ENCODE measurements at regions not wholly inside any gene's neighbourhood (a gene's known extent, or its start where the extent isn't known, plus 50 kb on each side); places are given as distances from the start of the nearest gene placed in this dataset.

DNA sequence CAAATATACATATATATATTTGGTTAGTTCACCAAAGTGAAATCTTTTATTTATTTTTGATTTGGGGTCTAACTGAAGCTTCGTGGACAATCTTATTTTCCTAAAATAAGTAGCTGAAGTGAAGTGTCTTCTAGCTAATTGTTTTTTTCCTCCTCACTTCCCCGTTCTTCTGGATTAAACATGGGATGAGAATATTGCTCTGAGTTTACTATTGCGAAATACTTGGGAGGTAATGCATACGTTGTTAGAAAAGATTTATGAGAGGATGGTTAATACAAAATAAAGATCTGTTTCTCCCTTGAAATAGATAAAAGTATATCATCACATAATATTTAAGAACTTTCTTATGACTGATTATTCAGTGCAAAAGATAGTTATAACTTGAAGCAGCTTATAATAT, 228.3 kb upstream of the TPK1 start:
- Histone ChIP-seq H2AFZ (ENCODE audit: insufficient read depth, low read depth, low read length, poor library complexity, severe bottlenecking) (no peak overlapping the region), H4K20me1 (ENCODE audit: insufficient read depth, low read length) (no peaks in the 10 kb centered on the region), H3K36me3 (replicated peaks in 1 of 2; ENCODE audit: control insufficient read depth in 1 of 2, insufficient read depth in 2 of 2, low read length in 2 of 2) (no peaks in the 10 kb centered on the region), H3K27ac (ENCODE audit: low read depth in 1 of 2, low read length in 2 of 2) (no peak overlapping the region), H3K9ac (ENCODE audit: insufficient read depth, low read length, poor library complexity, severe bottlenecking) (no peak overlapping the region), H3K9me3 (replicated peaks in 1 of 2; ENCODE audit: control insufficient read depth in 1 of 2, insufficient read depth in 1 of 2, low read length in 2 of 2) (no peaks in the 10 kb centered on the region), H3K79me2 (ENCODE audit: insufficient read depth, low read length) (no peaks in the 10 kb centered on the region), H3K4me1 (ENCODE audit: control insufficient read depth in 1 of 2, insufficient read depth in 2 of 2, low read length in 2 of 2) (no peaks in the 10 kb centered on the region), H3K4me3 (replicated peaks in 1 of 3; ENCODE audit: low read depth in 2 of 3, low read length in 3 of 3) (no peak overlapping the region), H3K27me3 (ENCODE audit: control insufficient read depth in 2 of 2, insufficient read depth in 2 of 2, low read length in 2 of 2) (no peaks in the 10 kb centered on the region), H3K4me2 (replicated peaks; ENCODE audit: extremely low read depth, low read length, poor library complexity, severe bottlenecking) (no peak overlapping the region)
- no peaks in the 10 kb centered on the region for H3K4me1 Mint-ChIP-seq
- no peaks in the 10 kb centered on the region for H3K36me3 Mint-ChIP-seq
- no CpG with 5 or more reads among the region's 4 CpGs for WGBS (ENCODE audit: insufficient coverage)
- peaks cover 0 to 1% (median 0%) of the 10 kb centered on the region in 3 donors for H3K27me3 Mint-ChIP-seq (ENCODE audit: low read depth in 3 of 3)
- no peak overlapping the region for H3K4me3 Mint-ChIP-seq
- DNase-seq: no peak
- H3K9me3 Mint-ChIP-seq: peaks cover 0 to 8% (median 2%) of the 10 kb centered on the region in 7 donors
- TF ChIP-seq, protein P1, sequence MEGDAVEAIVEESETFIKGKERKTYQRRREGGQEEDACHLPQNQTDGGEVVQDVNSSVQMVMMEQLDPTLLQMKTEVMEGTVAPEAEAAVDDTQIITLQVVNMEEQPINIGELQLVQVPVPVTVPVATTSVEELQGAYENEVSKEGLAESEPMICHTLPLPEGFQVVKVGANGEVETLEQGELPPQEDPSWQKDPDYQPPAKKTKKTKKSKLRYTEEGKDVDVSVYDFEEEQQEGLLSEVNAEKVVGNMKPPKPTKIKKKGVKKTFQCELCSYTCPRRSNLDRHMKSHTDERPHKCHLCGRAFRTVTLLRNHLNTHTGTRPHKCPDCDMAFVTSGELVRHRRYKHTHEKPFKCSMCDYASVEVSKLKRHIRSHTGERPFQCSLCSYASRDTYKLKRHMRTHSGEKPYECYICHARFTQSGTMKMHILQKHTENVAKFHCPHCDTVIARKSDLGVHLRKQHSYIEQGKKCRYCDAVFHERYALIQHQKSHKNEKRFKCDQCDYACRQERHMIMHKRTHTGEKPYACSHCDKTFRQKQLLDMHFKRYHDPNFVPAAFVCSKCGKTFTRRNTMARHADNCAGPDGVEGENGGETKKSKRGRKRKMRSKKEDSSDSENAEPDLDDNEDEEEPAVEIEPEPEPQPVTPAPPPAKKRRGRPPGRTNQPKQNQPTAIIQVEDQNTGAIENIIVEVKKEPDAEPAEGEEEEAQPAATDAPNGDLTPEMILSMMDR (IDR thresholded peaks at IDR 0.05): no peak
- intact Hi-C loops (cut with micrococcal nuclease): no loop called here
- no peak overlapping the region for H3K27ac Mint-ChIP-seq

DNA sequence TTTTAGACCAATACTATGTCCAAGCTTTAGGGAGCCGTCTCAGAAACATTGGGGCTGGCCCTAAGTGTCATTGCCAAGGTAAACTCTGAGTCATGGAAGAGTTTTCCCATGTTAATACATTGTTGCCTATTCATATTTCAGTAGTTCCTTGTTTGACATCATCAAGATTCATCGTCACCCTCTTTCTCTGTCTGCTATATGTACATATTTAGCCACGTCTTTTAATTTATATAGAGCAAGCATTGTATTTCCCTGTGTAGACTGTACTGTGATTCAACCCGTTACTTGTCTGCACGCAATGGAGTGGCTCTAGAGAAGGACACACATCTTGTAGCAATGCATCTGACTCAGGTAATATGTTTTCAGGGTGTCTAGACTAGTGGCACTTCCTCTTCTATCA, 217.9 kb upstream of the TPK1 start:
- H2AFZ ChIP-seq (ENCODE audit: insufficient read depth, low read depth, low read length, poor library complexity, severe bottlenecking): no peak overlapping the region
- no peak overlapping the region for H3K4me3 ChIP-seq (replicated peaks in 1 of 3; ENCODE audit: low read depth in 2 of 3, low read length in 3 of 3)
- no peak overlapping the region for H3K27ac ChIP-seq (ENCODE audit: low read depth in 1 of 2, low read length in 2 of 2)
- TF ChIP-seq, protein P1 (IDR thresholded peaks at IDR 0.05): no peak
- Mint-ChIP-seq H3K9me3 (peaks cover 2 to 9% (median 4%) of the 10 kb centered on the region in 7 donors), H3K27me3 (ENCODE audit: low read depth in 3 of 3) (peaks cover 2 to 5% (median 4%) of the 10 kb centered on the region in 3 donors), H3K4me3 (no peak overlapping the region), H3K4me1 (no peaks in the 10 kb centered on the region), H3K27ac (no peak overlapping the region), H3K36me3 (no peaks in the 10 kb centered on the region)
- no peak overlapping the region for H3K9ac ChIP-seq (ENCODE audit: insufficient read depth, low read length, poor library complexity, severe bottlenecking)
- H3K27me3 ChIP-seq (ENCODE audit: control insufficient read depth in 2 of 2, insufficient read depth in 2 of 2, low read length in 2 of 2): no peaks in the 10 kb centered on the region
- no peaks in the 10 kb centered on the region for H4K20me1 ChIP-seq (ENCODE audit: insufficient read depth, low read length)
- H3K36me3 ChIP-seq (replicated peaks in 1 of 2; ENCODE audit: control insufficient read depth in 1 of 2, insufficient read depth in 2 of 2, low read length in 2 of 2): no peaks in the 10 kb centered on the region
- no peak overlapping the region for H3K4me2 ChIP-seq (replicated peaks; ENCODE audit: extremely low read depth, low read length, poor library complexity, severe bottlenecking)
- H3K9me3 ChIP-seq (replicated peaks in 1 of 2; ENCODE audit: control insufficient read depth in 1 of 2, insufficient read depth in 1 of 2, low read length in 2 of 2): peaks cover 4 to 7% of the 10 kb centered on the region in 2 donors
- WGBS (ENCODE audit: insufficient coverage): 83% methylated on average over 3 of the region's 5 CpGs
- no peaks in the 10 kb centered on the region for H3K79me2 ChIP-seq (ENCODE audit: insufficient read depth, low read length)
- no peak for DNase-seq
- intact Hi-C loops (cut with micrococcal nuclease): no loop called here
- no peaks in the 10 kb centered on the region for H3K4me1 ChIP-seq (ENCODE audit: control insufficient read depth in 1 of 2, insufficient read depth in 2 of 2, low read length in 2 of 2)
